SKM-1 (cell line): ENCODE measurements at regions not wholly inside any gene's neighbourhood (a gene's known extent, or its start where the extent isn't known, plus 50 kb on each side); places are given as distances from the start of the nearest gene placed in this dataset.

ENCODE experiments used
- DNase-seq: peaks from one replicate; lab custom pipeline; 2025; ENCODE audit not compliant: unreplicated experiment; lab: John Stamatoyannopoulos, UW

GRCh38 chr6:115728171-115728570 is 332.5 kb downstream of the FRK start:
- no peak for DNase-seq

DNA sequence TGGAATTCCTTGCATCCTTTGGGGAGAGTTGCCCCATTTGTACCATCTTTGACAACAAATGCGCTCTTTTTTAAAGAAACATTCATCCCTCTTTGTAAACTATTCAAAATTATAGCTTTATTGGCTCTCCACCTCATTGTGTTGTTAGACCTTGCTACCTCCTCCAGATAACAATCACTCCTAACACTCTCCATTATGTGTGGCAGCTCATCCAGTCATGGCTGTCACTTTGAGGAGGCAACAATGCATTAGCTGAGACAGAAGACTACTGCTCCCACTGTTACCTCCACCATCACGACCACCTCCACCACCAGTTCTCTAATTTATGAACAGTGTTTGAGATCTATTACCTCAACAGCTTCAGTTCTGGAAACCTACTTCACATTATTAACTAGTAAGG is 339.1 kb downstream of the FRK start:
- no peak for DNase-seq

- DNase-seq, result no peak
Measured at GRCh38 chr6:115720900-115721299, 339.8 kb downstream of the FRK start.

DNA sequence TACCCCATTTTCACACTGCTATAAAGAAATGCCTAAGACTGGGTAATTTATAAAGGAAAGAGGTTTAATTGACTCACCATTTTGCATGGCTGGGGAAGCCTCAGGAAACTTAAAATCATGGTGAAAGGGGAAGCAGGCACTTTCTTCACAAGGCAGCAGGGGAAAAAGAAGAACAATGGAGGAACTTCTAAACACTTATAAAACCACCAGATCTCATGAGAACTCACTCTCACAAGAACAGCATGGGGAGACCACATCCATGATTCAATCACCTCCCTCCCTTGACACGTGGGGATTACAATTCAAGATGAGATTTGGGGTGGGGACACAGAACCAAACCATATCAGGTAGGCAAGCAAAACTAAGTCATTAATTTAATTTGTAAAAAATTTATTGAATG is 343.2 kb downstream of the FRK start:
- DNase-seq, result peak; percentile 6

- DNase-seq, result no peak
Measured at GRCh38 chr6:115717062-115717461, 343.6 kb downstream of the FRK start.

GRCh38 chr6:115712291-115712961 is 348.3 kb downstream of the FRK start:
- no peak for DNase-seq

DNA sequence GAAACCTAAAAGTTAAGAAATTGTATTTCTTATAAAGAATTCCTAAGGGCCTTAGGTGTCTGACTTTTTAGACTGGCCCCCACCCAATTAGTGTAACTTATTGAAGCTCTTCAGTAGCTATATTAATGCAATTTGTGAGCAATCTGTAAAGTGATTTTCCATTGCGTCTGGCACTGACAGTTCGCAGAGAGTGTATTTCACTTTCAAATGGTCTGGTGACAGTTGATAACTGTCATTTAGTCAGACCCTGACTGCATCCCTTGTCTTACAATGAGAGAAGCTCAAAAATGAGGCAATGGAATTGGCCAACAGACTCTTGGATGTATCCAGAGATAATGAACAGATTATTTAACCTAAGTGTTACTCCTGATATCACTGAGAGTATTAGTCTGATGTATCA is 351.8 kb downstream of the FRK start:
- no peak for DNase-seq

DNA sequence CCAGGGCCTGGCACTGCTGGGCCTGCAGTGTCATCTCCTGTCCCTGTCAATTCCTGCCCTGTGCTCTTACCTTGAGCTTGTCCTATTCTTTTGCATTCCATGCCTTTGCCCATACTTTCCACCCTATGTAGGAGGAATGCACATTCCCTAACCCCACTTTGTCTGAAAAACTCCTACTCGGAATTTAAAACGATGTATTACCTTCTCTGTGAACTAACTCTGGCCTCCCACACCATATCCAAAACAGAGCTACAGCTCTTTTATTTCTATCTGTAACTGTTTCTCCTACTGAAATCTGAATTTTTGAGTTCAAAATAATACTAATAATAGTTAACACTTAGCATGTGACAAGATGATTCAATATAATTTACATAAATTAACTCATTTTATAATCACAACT is 353.7 kb downstream of the FRK start:
- DNase-seq, result no peak

GRCh38 chr6:115706324-115706723 is 354.4 kb downstream of the FRK start:
- no peak for DNase-seq

DNA sequence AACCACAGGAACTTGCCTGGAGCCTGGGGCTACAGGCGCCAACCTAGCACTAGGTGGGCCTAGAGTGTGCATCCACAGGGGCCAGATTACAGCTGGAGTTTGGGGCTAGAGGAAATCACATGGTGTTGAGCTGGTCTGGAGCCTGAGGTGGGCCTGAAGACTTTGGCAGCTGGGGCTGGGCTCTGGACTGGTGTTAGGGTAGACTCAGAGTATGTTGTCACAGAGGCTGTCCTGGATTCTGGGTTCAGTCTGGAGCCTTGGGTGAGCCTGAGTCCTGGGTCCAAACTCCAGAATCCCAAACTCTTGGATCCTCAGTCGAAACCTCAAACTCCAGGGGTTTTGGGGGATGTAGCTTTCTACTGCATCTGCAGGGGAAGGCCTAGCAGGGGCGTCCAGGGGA is 356.7 kb downstream of the FRK start:
- no peak for DNase-seq

DNA sequence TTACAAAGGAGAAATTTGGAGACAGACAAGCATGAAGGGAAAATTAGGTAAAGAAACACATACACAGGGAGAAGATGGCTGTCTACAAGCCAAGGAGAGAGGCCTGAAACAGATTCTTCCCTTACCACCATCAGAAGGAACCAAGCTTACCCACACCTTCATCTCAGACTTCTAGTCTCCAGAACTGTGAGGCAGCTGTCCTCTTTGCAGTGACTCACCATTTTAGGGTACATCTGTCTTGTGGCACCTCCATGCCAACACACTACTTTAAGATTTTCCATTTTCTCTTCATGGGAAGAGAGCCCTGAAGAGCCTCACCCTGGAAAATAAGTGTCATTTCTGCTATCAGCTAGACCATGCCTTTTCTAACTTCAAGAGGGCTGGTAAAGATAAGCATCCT is 369.3 kb downstream of the FRK start:
- DNase-seq, result no peak

GRCh38 chr6:115690854-115691253 is 369.8 kb downstream of the FRK start:
- DNase-seq, result no peak

DNA sequence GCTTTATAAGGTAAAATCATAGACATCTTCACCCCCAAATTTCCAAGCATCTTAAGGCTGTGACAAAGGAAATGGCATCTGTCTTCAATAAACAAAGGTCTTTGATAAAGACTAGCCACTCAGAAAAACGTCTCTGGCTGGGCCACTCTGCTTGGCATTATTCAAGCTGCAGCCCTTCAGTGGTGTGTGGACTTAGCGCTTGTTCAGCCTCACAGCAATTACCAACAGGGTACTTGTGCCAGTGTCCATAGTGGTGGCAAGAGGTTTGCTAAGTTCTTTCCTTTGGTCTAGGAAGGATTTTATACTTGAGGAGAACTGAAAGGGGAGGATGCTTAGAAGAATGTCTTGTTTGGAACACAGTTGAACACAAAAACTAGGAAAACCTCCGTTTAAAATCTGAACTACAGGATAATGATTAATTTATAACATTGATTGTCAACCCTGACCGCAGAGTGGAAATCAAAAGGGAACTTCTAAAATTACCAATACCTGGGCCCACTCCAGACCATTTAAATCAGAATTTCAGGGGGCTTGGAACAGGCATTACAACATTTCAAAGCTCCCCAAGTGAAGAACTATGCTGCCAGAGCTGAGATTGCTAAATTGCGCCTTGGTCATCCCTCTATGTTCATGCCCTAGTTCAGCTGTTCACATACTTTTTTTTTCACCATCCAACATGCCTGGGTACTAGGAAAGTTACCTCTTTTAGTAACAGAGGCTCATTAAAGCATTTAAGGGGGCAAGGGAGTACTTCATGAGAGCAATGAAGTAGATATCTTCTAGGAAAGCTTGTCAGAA is 378.5 kb downstream of the FRK start:
- no peak for DNase-seq

GRCh38 chr6:115680621-115681020 is 380.1 kb downstream of the FRK start:
- DNase-seq, result no peak

DNA sequence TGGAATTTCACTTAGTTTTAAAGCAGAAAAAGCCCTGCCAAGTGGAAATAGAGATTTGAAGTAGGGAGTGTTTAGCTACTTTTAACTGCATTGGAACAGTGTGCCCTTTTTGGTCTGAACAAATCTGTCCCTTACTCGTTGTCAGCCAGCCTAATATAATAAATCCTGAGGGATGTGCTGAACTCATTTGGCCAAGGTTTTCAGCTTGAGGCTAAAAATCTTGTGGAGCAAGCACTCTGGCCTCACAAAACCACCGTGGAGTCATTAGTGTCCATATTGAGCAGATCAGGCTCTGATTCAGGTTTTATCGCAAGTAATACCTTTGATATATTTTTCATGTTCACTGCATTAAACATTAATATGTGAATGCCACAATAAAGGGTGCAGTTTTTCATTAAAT is 383.5 kb downstream of the FRK start:
- no peak for DNase-seq

GRCh38 chr6:115675443-115675842 is 385.2 kb downstream of the FRK start:
- DNase-seq, result no peak

GRCh38 chr6:115668781-115669180 is 391.9 kb downstream of the FRK start:
- DNase-seq, result no peak

- DNase-seq, result no peak
Measured at GRCh38 chr6:115668211-115668610, 392.5 kb downstream of the FRK start.

- DNase-seq, result no peak
Measured at GRCh38 chr6:115667478-115668026, 393.1 kb downstream of the FRK start.

DNA sequence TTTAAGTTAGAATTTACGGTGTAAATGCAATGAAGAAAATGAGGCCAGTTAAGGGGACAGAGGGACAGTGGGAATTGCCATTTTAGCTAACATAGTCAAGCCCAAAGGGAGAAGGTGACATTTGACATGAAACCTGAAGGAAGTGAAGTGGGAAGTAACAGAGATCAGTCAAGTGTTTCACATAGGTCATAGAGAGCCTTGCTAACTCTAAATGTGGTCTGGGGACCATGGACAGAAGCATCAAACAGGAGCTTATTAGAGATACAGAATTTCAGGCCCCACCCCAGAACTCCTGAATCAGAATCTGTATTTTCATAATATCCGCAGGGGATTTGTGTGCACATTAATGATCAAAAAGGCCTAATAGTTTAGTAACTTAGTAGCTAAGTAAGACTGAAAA is 393.7 kb downstream of the FRK start:
- no peak for DNase-seq

DNA sequence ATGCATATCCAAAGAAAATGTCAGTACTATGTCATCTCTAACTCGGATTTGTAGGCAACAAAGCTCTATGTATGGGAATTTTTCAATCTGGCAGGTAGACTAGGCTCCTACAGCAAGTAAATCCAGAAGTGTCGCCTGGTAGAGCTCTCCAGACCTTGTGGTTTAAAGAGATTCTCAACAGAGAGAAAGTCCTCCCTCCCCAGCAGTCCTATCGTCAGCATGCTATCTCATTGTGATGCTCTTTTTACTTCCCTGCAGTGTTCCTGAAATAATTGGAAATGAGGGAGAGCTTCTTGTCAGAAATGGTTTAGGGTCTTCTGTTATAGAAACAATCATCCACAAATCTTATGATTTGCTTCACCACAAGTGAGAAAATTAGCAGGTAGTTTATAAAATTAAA is 395.4 kb downstream of the FRK start:
- no peak for DNase-seq

DNA sequence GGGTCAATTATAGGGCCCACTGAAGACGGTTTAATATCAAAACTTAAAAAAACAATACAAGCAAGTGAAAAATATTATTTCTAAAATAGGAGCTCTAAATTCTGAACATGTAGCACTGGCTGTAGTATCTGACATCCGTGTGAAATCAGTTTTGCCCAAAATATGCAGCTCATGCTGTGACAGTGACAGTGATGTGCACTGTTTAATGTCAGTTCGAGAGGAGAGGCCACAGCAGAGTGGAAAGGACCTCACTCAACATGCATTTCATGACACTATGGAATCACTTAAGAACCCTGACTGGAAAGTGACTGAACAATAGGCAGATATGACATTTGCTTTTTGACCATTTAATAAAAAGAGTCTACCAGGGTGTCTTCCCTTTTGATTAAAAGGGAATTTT is 397.0 kb downstream of the FRK start:
- DNase-seq, result no peak
